Hepatocyte (in vitro differentiated cells): ENCODE measurements at regions not wholly inside any gene's neighbourhood (a gene's known extent, or its start where the extent isn't known, plus 50 kb on each side); places are given as distances from the start of the nearest gene placed in this dataset.

Experiments
- CTCF ChIP-seq: fragments of 200-600 bp; sonication (generic); IDR thresholded peaks from 2 replicates; pipeline ENCODE4 v1.5.1; 2016; ENCODE audit warnings: antibody characterized with exemption, mild to moderate bottlenecking; ENCODE audit not compliant: poor library complexity
- EZH2 ChIP-seq: fragments of 200-600 bp; sonication (generic); IDR thresholded peaks from 2 replicates; pipeline ENCODE4 v1.6.1; 2016; ENCODE audit warnings: antibody characterized with exemption, mild to moderate bottlenecking, borderline replicate concordance
- EZH2phosphoT487 ChIP-seq: fragments of 200-600 bp; sonication (generic); IDR thresholded peaks from one replicate; pipeline ENCODE4 v1.6.1; 2018; ENCODE audit warnings: antibody characterized with exemption, mild to moderate bottlenecking, low read depth, moderate library complexity; ENCODE audit not compliant: unreplicated experiment, severe bottlenecking

- TF ChIP-seq CTCF (no peak), EZH2 (no peak), EZH2phosphoT487 (no peak)
Observed at GRCh38 chr20:48208176-48208575, 422.9 kb upstream of the SULF2 start.
